ENCODE measurements at regions not wholly inside any gene's neighbourhood (a gene's known extent, or its start where the extent isn't known, plus 50 kb on each side); places are given as distances from the start of the nearest gene placed in this dataset.

DNA sequence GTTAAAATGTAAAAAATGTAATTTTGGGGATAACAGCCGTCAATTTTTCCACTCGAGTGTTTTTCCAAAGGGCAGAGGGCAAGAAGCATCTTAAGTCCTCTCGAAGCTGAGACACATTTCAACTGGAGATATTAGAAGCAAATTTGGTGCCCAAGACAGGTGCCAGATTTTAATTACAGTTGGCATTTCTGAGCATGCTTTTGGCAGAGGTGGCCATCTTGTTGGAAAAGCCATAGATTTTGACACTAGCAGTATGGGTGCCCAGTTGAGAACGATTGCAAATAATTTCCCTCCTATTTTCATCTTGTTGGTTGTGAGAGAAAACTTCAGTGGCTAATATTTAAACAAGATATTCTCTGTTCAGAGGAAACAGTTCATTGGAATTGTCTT lies 146.3 kb downstream of the TM9SF2 start:
- in situ Hi-C loops (cut with MboI; ENCODE audit: low pct_unique_long_range_greater_than_20kb, low sequenced_read_pairs, unreplicated experiment), result no loop called here
- TF ChIP-seq, protein P1, sequence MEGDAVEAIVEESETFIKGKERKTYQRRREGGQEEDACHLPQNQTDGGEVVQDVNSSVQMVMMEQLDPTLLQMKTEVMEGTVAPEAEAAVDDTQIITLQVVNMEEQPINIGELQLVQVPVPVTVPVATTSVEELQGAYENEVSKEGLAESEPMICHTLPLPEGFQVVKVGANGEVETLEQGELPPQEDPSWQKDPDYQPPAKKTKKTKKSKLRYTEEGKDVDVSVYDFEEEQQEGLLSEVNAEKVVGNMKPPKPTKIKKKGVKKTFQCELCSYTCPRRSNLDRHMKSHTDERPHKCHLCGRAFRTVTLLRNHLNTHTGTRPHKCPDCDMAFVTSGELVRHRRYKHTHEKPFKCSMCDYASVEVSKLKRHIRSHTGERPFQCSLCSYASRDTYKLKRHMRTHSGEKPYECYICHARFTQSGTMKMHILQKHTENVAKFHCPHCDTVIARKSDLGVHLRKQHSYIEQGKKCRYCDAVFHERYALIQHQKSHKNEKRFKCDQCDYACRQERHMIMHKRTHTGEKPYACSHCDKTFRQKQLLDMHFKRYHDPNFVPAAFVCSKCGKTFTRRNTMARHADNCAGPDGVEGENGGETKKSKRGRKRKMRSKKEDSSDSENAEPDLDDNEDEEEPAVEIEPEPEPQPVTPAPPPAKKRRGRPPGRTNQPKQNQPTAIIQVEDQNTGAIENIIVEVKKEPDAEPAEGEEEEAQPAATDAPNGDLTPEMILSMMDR (IDR thresholded peaks at IDR 0.05; ENCODE audit: extremely low read depth, insufficient read depth, missing control alignments), result no peak
- DNase-seq (ENCODE audit: low spot score), result no peak

DNA sequence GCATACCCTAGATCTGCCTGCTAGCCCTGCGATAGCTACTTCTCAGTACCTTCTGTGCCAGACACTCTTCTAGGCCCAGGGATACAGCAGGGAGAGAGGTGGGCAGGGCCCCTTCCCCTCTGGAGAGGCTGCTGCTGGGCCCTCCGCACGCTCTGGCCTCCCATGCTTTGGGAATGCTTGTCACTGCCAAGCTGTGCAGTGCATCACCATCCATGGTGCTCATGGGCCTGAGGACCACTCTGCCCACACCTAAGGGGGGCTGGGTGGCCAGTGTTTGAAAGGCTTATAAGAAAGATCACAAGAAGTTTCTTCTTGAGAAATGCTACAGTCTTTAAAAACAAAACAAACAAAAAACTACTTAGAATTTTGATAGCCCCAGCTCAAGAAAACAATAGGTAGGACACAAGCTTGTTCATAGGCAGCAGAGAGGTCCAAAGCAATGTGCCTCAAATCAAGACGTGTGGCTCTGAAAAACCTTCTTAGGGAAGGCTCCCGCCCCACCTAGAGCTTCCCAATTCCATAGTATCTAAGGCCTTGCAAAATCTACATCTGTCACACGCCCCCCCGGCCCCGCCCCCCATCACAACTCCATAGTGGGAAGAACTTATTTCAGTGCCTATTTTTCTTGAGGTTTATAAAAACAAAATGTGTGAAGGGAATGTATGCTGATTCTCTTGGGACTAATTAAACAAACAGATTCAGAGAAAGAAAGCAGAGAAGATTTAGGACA lies 145.8 kb downstream of the TM9SF2 start:
- TF ChIP-seq, protein P1 (IDR thresholded peaks at IDR 0.05; ENCODE audit: extremely low read depth, insufficient read depth, missing control alignments), result no peak
- no peak for DNase-seq (ENCODE audit: low spot score)
- in situ Hi-C loops (cut with MboI; ENCODE audit: low pct_unique_long_range_greater_than_20kb, low sequenced_read_pairs, unreplicated experiment), result no loop called here

DNA sequence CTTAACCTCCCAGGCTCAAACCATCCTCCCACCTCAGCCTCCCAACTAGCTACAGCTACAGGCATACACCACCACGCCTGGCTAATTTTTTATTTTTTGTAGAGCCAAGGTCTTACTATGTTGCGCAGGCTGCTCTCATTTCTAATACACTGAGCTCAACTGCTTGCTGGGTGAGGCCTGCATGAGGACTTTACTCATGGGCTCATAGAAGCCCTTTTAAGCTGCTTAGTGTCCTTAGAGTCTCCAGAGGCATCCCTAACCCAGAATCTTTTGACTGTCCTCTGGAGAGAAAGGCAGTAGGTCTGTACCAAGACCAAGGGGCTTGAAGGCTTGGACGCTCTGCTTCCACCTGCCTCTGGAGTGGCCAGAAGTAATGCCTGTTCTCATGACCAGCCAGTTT lies 141.6 kb downstream of the TM9SF2 start:
- DNase-seq (ENCODE audit: low spot score), result no peak
- TF ChIP-seq, protein P1 (IDR thresholded peaks at IDR 0.05; ENCODE audit: extremely low read depth, insufficient read depth, missing control alignments), result no peak
- in situ Hi-C loops (cut with MboI; ENCODE audit: low pct_unique_long_range_greater_than_20kb, low sequenced_read_pairs, unreplicated experiment), result no loop called here

DNA sequence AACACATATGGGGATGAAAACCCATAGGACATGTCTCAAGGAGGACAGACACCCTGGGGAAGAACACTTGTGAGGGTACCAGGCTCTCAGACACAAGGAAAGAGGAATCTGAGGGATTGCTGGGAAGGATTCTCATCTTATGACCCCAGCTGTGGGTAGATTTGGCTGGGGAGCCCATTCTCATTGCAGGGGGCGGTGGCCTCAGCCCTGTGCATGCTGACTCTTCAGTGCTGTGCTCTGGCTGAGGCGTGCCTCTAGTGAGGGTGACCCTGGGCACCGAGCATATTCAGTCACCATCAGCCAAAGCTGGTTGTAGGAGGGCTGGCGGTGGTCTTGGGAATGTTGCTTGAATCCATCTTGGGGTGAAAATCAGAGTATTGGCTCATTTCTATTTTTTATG lies 140.7 kb downstream of the TM9SF2 start:
- in situ Hi-C loops (cut with MboI; ENCODE audit: low pct_unique_long_range_greater_than_20kb, low sequenced_read_pairs, unreplicated experiment), result no loop called here
- TF ChIP-seq, protein P1 (IDR thresholded peaks at IDR 0.05; ENCODE audit: extremely low read depth, insufficient read depth, missing control alignments), result no peak
- DNase-seq (ENCODE audit: low spot score), result no peak

DNA sequence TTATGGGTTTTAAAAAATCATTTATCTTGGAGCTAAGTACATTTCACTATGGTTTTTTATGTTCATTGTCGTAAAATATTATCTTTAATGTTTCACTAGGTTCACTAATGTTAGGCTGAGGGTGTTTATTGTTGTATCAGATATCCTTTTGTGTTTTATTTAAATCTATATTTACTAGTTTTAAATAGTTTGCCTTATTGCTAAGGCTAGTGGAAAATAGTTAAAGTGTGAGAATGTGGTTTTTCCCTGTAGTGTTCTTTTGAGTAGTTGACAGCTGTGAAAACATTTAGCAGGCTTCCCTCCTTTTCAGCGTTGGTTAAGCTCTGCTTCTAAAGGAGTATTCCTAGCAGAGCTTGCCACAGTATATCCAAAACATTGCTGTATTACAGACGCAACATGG lies 139.0 kb downstream of the TM9SF2 start:
- TF ChIP-seq, protein P1 (IDR thresholded peaks at IDR 0.05; ENCODE audit: extremely low read depth, insufficient read depth, missing control alignments), result no peak
- DNase-seq (ENCODE audit: low spot score), result no peak
- in situ Hi-C loops (cut with MboI; ENCODE audit: low pct_unique_long_range_greater_than_20kb, low sequenced_read_pairs, unreplicated experiment), result no loop called here

DNA sequence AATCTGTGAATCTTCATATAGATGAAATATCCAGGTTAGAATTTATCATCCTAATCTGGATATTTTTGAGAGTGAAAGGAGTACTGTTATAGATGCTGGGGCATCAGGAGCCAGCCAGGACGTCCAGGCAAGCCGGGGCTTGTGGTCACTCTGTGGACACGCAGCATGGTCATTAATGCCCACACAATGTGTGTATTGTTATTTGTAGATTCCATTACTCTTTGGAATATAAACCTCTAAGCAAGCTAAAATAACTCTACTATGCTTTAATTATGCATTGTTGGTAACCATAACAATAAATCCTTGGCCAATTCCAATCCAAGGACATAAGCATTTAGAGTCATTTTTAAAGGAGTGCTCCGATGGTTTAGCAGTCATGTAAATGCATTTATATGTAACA lies 137.9 kb downstream of the TM9SF2 start:
- DNase-seq (ENCODE audit: low spot score), result no peak
- TF ChIP-seq, protein P1 (IDR thresholded peaks at IDR 0.05; ENCODE audit: extremely low read depth, insufficient read depth, missing control alignments), result no peak
- in situ Hi-C loops (cut with MboI; ENCODE audit: low pct_unique_long_range_greater_than_20kb, low sequenced_read_pairs, unreplicated experiment), result no loop called here
